Naive B cell (primary cell): ENCODE measurements at regions not wholly inside any gene's neighbourhood (a gene's known extent, or its start where the extent isn't known, plus 50 kb on each side); places are given as distances from the start of the nearest gene placed in this dataset.

Experiments
- ATAC-seq, 2 donors: fragments of 150-1000 bp; cut with Tn5 transposase; 2 replicates each; pipeline ENCODE4 v1.10.0; 2021; ENCODE audit warnings: low read depth in 2 of 2, mild to moderate bottlenecking in 2 of 2, moderate library complexity in 2 of 2
- DNase-seq: peaks from one replicate; pipeline ENCODE4 v3.0.0; 2022
- H3K27ac Mint-ChIP-seq, 6 donors: one replicate each; pipeline ENCODE4 v1.8.0; 2020 to 2022; ENCODE audit warnings: mild to moderate bottlenecking in 6 of 6, mixed read lengths in 6 of 6, moderate library complexity in 5 of 6, inconsistent platforms in 2 of 6
- H3K27me3 Mint-ChIP-seq, 3 donors: one replicate each; pipeline ENCODE4 v1.8.0; 2021 to 2022; ENCODE audit warnings: mixed read lengths in 3 of 3, mild to moderate bottlenecking in 1 of 3
- H3K36me3 Mint-ChIP-seq, 2 donors: one replicate each; pipeline ENCODE4 v1.8.0; 2020 to 2022; ENCODE audit warnings: mixed read lengths in 2 of 2, inconsistent platforms in 1 of 2, mild to moderate bottlenecking in 1 of 2
- H3K4me1 Mint-ChIP-seq, 3 donors: one replicate each; pipeline ENCODE4 v1.8.0; 2020 to 2022; ENCODE audit warnings: mixed read lengths in 3 of 3, inconsistent platforms in 1 of 3, mild to moderate bottlenecking in 1 of 3, moderate library complexity in 1 of 3
- H3K4me3 Mint-ChIP-seq, 8 donors: one replicate each; pipeline ENCODE4 v1.8.0; 2020 to 2022; ENCODE audit warnings: mild to moderate bottlenecking in 8 of 8, mixed read lengths in 8 of 8, moderate library complexity in 8 of 8, inconsistent platforms in 2 of 8
- H3K9me3 Mint-ChIP-seq, 7 donors: one replicate each; pipeline ENCODE4 v1.8.0; 2020 to 2022; ENCODE audit warnings: mixed read lengths in 7 of 7, mild to moderate bottlenecking in 5 of 7, inconsistent platforms in 2 of 7, moderate library complexity in 1 of 7

DNA sequence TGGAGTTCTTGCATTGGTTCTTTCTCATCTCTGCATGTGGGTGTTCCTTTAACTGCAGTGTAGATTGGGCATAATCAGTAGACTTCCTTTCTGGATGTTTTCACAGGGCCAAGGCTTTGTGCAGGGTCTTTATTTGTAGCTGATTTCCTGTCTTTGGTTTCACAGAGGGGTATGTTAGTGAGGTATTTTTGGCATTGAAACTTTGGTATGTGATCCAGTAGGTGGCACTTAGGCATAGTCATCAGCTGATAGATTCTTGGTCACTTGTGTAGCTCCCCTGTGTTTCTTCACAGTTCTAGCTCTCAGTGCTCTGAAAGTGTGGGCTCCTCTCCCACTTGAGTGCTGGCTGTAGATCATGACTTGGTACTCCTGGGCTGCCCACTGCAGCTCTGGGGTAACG, 52.7 kb upstream of the LMO3 start:
- H3K27ac Mint-ChIP-seq = no peak overlapping the region
- ATAC-seq (no peak), DNase-seq (no peak)
- no peaks in the 10 kb centered on the region for H3K4me1 Mint-ChIP-seq
- no peaks in the 10 kb centered on the region for H3K36me3 Mint-ChIP-seq
- H3K27me3 Mint-ChIP-seq = no peaks in the 10 kb centered on the region
- peaks cover 0 to 27% (median 10%) of the 10 kb centered on the region in 7 donors for H3K9me3 Mint-ChIP-seq
- H3K4me3 Mint-ChIP-seq = no peak overlapping the region
